ENCODE measurements at regions not wholly inside any gene's neighbourhood (a gene's known extent, or its start where the extent isn't known, plus 50 kb on each side); places are given as distances from the start of the nearest gene placed in this dataset. TPM values are rescaled to one million over a fixed set of nuclear protein-coding genes. Genes with fewer than 3 reads are reported as not detected.

Small RNAs in the stretch of these regions (small RNA-seq; reads per million reads assigned to genes)
- gene AC097486.1 (ENCODE audit: low replicate concordance) (not detected), gene MIR6082 (ENCODE audit: low replicate concordance) (not detected), gene RNU6ATAC13P (ENCODE audit: low replicate concordance) (not detected)
